H1 (cell line): ENCODE measurements at regions not wholly inside any gene's neighbourhood (a gene's known extent, or its start where the extent isn't known, plus 50 kb on each side); places are given as distances from the start of the nearest gene placed in this dataset.
A peak's percentile ranks its signal among the peaks of the same experiment; 100 is the strongest.

ENCODE experiments used
- CTCF ChIA-PET: fragments of 300-600 bp; sonication (Branson Sonifier 250); formaldehyde crosslinking; loops from one replicate; lab custom pipeline; 2021; ENCODE audit not compliant: partially characterized antibody; lab: Charles Lee
- POLR2A ChIA-PET: fragments of 300-600 bp; sonication (Branson Sonifier 250); formaldehyde crosslinking; loops from one replicate; lab custom pipeline; 2021; ENCODE audit warnings: inconsistent platforms; ENCODE audit not compliant: partially characterized antibody; lab: Charles Lee
- DNase-seq, 2 experiments: peaks; one replicate each; pipeline versions ENCODE4 v3.0.0 to v3.0.0-alpha.2; 2010 to 2022; ENCODE audit warnings: low spot score in 2 of 2, low read depth in 1 of 2, mixed read lengths in 1 of 2
- FAIRE-seq: peaks from 2 replicates; lab custom pipeline; 2011; peaks lifted over from hg19 to GRCh38; lab: Jason Lieb, UNC
- H2AFZ ChIP-seq: 2 replicates; pipeline ENCODE4 v1.8.1; 2012; ENCODE audit warnings: low read length, inconsistent platforms
- H2AK5ac ChIP-seq: 2 replicates; pipeline ENCODE4 v1.6.1; 2013; ENCODE audit warnings: low read depth, low read length
- H2BK120ac ChIP-seq: replicated peaks from 2 replicates; pipeline ENCODE3; 2013; ENCODE audit warnings: low read depth, low read length, inconsistent platforms
- H2BK12ac ChIP-seq: 2 replicates; pipeline ENCODE4 v1.6.1; 2013; ENCODE audit warnings: low read depth, low read length
- H2BK15ac ChIP-seq: 2 replicates; pipeline ENCODE4 v1.6.1; 2013; ENCODE audit warnings: low read length
- H2BK20ac ChIP-seq: 2 replicates; pipeline ENCODE4 v1.6.1; 2013; ENCODE audit warnings: low read length
- H2BK5ac ChIP-seq: 2 replicates; pipeline ENCODE4 v1.6.1; 2013; ENCODE audit warnings: low read depth, low read length
- H3K14ac ChIP-seq: 2 replicates; pipeline ENCODE4 v1.6.1; 2013; ENCODE audit warnings: inconsistent platforms; ENCODE audit not compliant: insufficient read length
- H3K18ac ChIP-seq: 2 replicates; pipeline ENCODE4 v1.6.1; 2013; ENCODE audit warnings: low read length; ENCODE audit errors: extremely low read depth
- H3K23ac ChIP-seq: 2 replicates; pipeline ENCODE4 v1.6.1; 2013; ENCODE audit warnings: inconsistent platforms; ENCODE audit not compliant: insufficient read length
- H3K23me2 ChIP-seq: 2 replicates; pipeline ENCODE4 v1.6.1; 2013; ENCODE audit warnings: low read depth, low read length
- H3K27ac ChIP-seq: 2 replicates; pipeline ENCODE4 v1.6.1; 2011; ENCODE audit warnings: low read depth, low read length, inconsistent platforms
- H3K27me3 ChIP-seq, 4 experiments: replicated peaks in 1 of 4; 1 replicate in 1 of 4; 2 replicates in 3 of 4; pipeline versions ENCODE4 v1.6.1 to v1.8.1; 2011 to 2013; ENCODE audit warnings: low read length in 3 of 4, mild to moderate bottlenecking in 3 of 4, inconsistent platforms in 2 of 4, mixed read lengths in 2 of 4, moderate library complexity in 1 of 4; ENCODE audit not compliant: control insufficient read depth in 3 of 4, insufficient read depth in 3 of 4; ENCODE audit errors: extremely low read depth in 1 of 4
- H3K36me3 ChIP-seq, 4 experiments: 2 replicates each; pipeline versions ENCODE4 v1.6.1 to v1.8.1; 2011 to 2013; ENCODE audit warnings: mild to moderate bottlenecking in 4 of 4, low read length in 3 of 4, moderate library complexity in 2 of 4, control low read depth in 1 of 4, inconsistent platforms in 1 of 4; ENCODE audit not compliant: insufficient read depth in 4 of 4, control insufficient read depth in 2 of 4
- H3K4ac ChIP-seq: replicated peaks from 2 replicates; pipeline ENCODE3; 2013; ENCODE audit warnings: low read length, low read depth, mixed read lengths, inconsistent platforms; ENCODE audit not compliant: insufficient read length
- H3K4me1 ChIP-seq, 4 experiments: replicated peaks in 1 of 4; 1 replicate in 1 of 4; 2 replicates in 3 of 4; pipeline versions ENCODE4 v1.6.1 to v1.8.1; 2011 to 2013; ENCODE audit warnings: low read length in 3 of 4, inconsistent platforms in 2 of 4, mixed read lengths in 1 of 4; ENCODE audit not compliant: insufficient read depth in 4 of 4, control insufficient read depth in 3 of 4
- H3K4me2 ChIP-seq, 2 experiments: 2 replicates each; pipeline versions ENCODE4 v1.6.1 to v1.8.1; 2011 to 2013; ENCODE audit warnings: low read depth in 2 of 2, low read length in 2 of 2, control low read depth in 1 of 2, inconsistent platforms in 1 of 2, mild to moderate bottlenecking in 1 of 2; ENCODE audit not compliant: insufficient read depth in 1 of 2
- H3K4me3 ChIP-seq, 4 experiments: fragments of 200-600, 300-600 bp in 1 of 4; sonication (generic), shearing (Covaris generic), sonication (Bioruptor Twin) in 1 of 4; 2 replicates each; pipeline versions ENCODE4 v1.5.1 to v1.8.1; 2011 to 2016; ENCODE audit warnings: low read length in 4 of 4, low read depth in 3 of 4, control low read depth in 2 of 4, inconsistent platforms in 2 of 4, mild to moderate bottlenecking in 2 of 4, mixed read lengths in 1 of 4, moderate library complexity in 1 of 4; ENCODE audit not compliant: insufficient read depth in 2 of 4; ENCODE audit errors: extremely low read depth in 1 of 4
- H3K56ac ChIP-seq: replicated peaks from 2 replicates; pipeline ENCODE3; 2013; ENCODE audit warnings: low read depth, mild to moderate bottlenecking, mixed read lengths, low read length, inconsistent platforms; ENCODE audit not compliant: insufficient read length
- H3K79me1 ChIP-seq: 2 replicates; pipeline ENCODE4 v1.6.1; 2013; ENCODE audit warnings: low read depth, low read length, control low read depth
- H3K79me2 ChIP-seq, 2 experiments: 2 replicates each; pipeline versions ENCODE4 v1.6.1 to v1.8.1; 2012 to 2013; ENCODE audit warnings: low read length in 2 of 2, mild to moderate bottlenecking in 2 of 2, inconsistent platforms in 1 of 2; ENCODE audit not compliant: insufficient read depth in 2 of 2, control insufficient read depth in 1 of 2
- H3K9ac ChIP-seq, 4 experiments: replicated peaks in 1 of 4; 1 replicate in 1 of 4; 2 replicates in 3 of 4; pipeline versions ENCODE4 v1.6.1 to v1.8.1; 2011 to 2013; ENCODE audit warnings: low read depth in 3 of 4, low read length in 3 of 4, control low read depth in 2 of 4, mild to moderate bottlenecking in 2 of 4, moderate library complexity in 2 of 4, inconsistent platforms in 1 of 4; ENCODE audit errors: extremely low read depth in 1 of 4
- H3K9me3 ChIP-seq, 2 experiments: 2 replicates each; pipeline versions ENCODE4 v1.6.1 to v1.8.1; 2012 to 2013; ENCODE audit warnings: mild to moderate bottlenecking in 2 of 2, moderate library complexity in 2 of 2, control low read depth in 1 of 2, inconsistent platforms in 1 of 2, low read depth in 1 of 2, low read length in 1 of 2, mixed read lengths in 1 of 2; ENCODE audit not compliant: insufficient read depth in 2 of 2
- H4K20me1 ChIP-seq, 2 experiments: replicated peaks in 1 of 2; 2 replicates each; pipeline versions ENCODE3 to v1.8.1; 2011 to 2013; ENCODE audit warnings: inconsistent platforms in 2 of 2, low read length in 2 of 2, mild to moderate bottlenecking in 1 of 2; ENCODE audit not compliant: insufficient read depth in 2 of 2, control insufficient read depth in 1 of 2
- H4K5ac ChIP-seq: 2 replicates; pipeline ENCODE4 v1.6.1; 2013; ENCODE audit warnings: low read length, low read depth, mixed read lengths, inconsistent platforms; ENCODE audit not compliant: insufficient read length
- H4K8ac ChIP-seq: 2 replicates; pipeline ENCODE4 v1.8.0; 2013; ENCODE audit warnings: mild to moderate bottlenecking, moderate library complexity, low read length, inconsistent platforms; ENCODE audit not compliant: insufficient read depth; ENCODE audit errors: extremely low read depth
- H4K91ac ChIP-seq: replicated peaks from 2 replicates; pipeline ENCODE3; 2013; ENCODE audit warnings: low read length, mixed read lengths, inconsistent platforms; ENCODE audit not compliant: insufficient read length
- BCL11A ChIP-seq, 2 experiments: IDR thresholded peaks; one replicate each; pipeline ENCODE4 v1.6.1; 2011; ENCODE audit warnings: low read depth in 2 of 2, low read length in 2 of 2, mild to moderate bottlenecking in 2 of 2
- CBX5 ChIP-seq: fragments of 300-800, 300-1000 bp; sonication (generic); IDR thresholded peaks from 2 replicates; pipeline ENCODE4 v1.7.1; 2016; ENCODE audit warnings: antibody characterized with exemption, low read length, low read depth
- CHD2 ChIP-seq: IDR thresholded peaks from 2 replicates; pipeline ENCODE4 v1.6.1; 2012; ENCODE audit warnings: low read length, improper control_type of control experiment
- CTCF ChIP-seq, 3 experiments: IDR thresholded peaks; 1 replicate in 2 of 3; 2 replicates in 1 of 3; pipeline versions ENCODE4 v1.5.1 to v1.6.1; 2011; ENCODE audit warnings: low read length in 3 of 3, mild to moderate bottlenecking in 3 of 3, inconsistent platforms in 2 of 3, low read depth in 1 of 3, moderate library complexity in 1 of 3; ENCODE audit not compliant: insufficient read depth in 1 of 3; ENCODE audit errors: control extremely low read depth in 1 of 3
- JUN ChIP-seq: IDR thresholded peaks from 2 replicates; pipeline ENCODE4 v1.6.1; 2011; ENCODE audit warnings: low read depth, mild to moderate bottlenecking, improper control_type of control experiment, low read length
- KDM1A ChIP-seq: fragments of 200-600, 300-600 bp; sonication (generic); IDR thresholded peaks from 2 replicates; pipeline ENCODE4 v1.7.1; 2016; ENCODE audit warnings: mild to moderate bottlenecking, low read length, borderline replicate concordance
- MAFK ChIP-seq: IDR thresholded peaks from 2 replicates; pipeline ENCODE4 v1.6.1; 2012; ENCODE audit warnings: low read depth, mild to moderate bottlenecking, improper control_type of control experiment, low read length
- PHF8 ChIP-seq: fragments of 200-600 bp; sonication (generic); conservative IDR thresholded peaks from 2 replicates; pipeline ENCODE4 v1.7.1; 2012; ENCODE audit warnings: low read depth, mild to moderate bottlenecking, inconsistent platforms, low read length, moderate library complexity
- RBBP5 ChIP-seq: IDR thresholded peaks from 2 replicates; pipeline ENCODE4 v1.7.1; 2012; ENCODE audit warnings: low read depth, mild to moderate bottlenecking, inconsistent platforms, low read length, moderate library complexity, borderline replicate concordance
- RFX5 ChIP-seq: IDR thresholded peaks from 2 replicates; pipeline ENCODE4 v1.6.1; 2011; ENCODE audit warnings: low read depth, low read length, improper control_type of control experiment, borderline replicate concordance
- SIRT6 ChIP-seq: IDR thresholded peaks from one replicate; pipeline ENCODE4 v1.7.1; 2012; ENCODE audit warnings: low read length, inconsistent platforms
- SIX5 ChIP-seq: IDR thresholded peaks from 2 replicates; pipeline ENCODE4 v1.6.1; 2011; ENCODE audit warnings: mild to moderate bottlenecking, low read depth, low read length
- WGBS, 2 experiments: shearing (Covaris generic) in 1 of 2; methylation state at CpG; one replicate each; pipeline versions ENCODE4 v1.1.6 to v1.1.7; 2013 to 2015; ENCODE audit warnings: low lambda C conversion rate in 2 of 2, mixed read lengths in 2 of 2, inconsistent platforms in 1 of 2, low coverage in 1 of 2, missing lambda C conversion rate in 1 of 2; ENCODE audit not compliant: insufficient replicate concordance in 2 of 2, insufficient coverage in 1 of 2, insufficient read length in 1 of 2; ENCODE audit errors: extremely low coverage in 1 of 2, missing lambda C conversion rate in 1 of 2; 5-methylcytosine and 5-hydroxymethylcytosine counted together

GRCh38 chr5:38107096-38107495 is 151.3 kb upstream of the EGFLAM start:
- H3K79me2 ChIP-seq: no peaks in the 10 kb centered on the region
- H3K36me3 ChIP-seq: no peaks in the 10 kb centered on the region
- FAIRE-seq (no peak), DNase-seq (no peak)
- no peak overlapping the region for H3K23ac ChIP-seq
- peak overlapping the region; percentile 52 for H4K91ac ChIP-seq
- H4K20me1 ChIP-seq: no peaks in the 10 kb centered on the region
- no peak overlapping the region for H4K5ac ChIP-seq
- H3K27ac ChIP-seq: no peak overlapping the region
- no peak overlapping the region for H2AFZ ChIP-seq
- peak overlapping the region; percentile 97; the same call in 1 of the 2 replicates for H2AK5ac ChIP-seq
- H4K8ac ChIP-seq: no peak overlapping the region
- no peak overlapping the region for H3K56ac ChIP-seq
- H2BK15ac ChIP-seq: no peak overlapping the region; the same call in 1 of the 2 replicates
- no peaks in the 10 kb centered on the region for H3K23me2 ChIP-seq
- no peaks in the 10 kb centered on the region for H3K9me3 ChIP-seq
- H3K9ac ChIP-seq: no peak overlapping the region
- no peak overlapping the region for H3K4me2 ChIP-seq
- ChIA-PET CTCF (interaction anchor here (0.6 to 1.6 kb wide), 6 partner anchors 8 to 384 kb away, joined by 3 to 4 read pairs (median 3); no protein-coding TSS in a partner anchor), POLR2A (no interaction called here)
- H3K27me3 ChIP-seq: peaks cover 0 to 2% (median under 1%) of the 10 kb centered on the region in 4 experiments; a peak in 2 of 7 replicates
- no peak overlapping the region for H3K4ac ChIP-seq
- H3K79me1 ChIP-seq: no peaks in the 10 kb centered on the region
- peaks cover 1 to 12% (median 7%) of the 10 kb centered on the region in 4 experiments; a peak in 3 of 7 replicates for H3K4me1 ChIP-seq
- WGBS, 2 experiments: 90% methylated on average over 6 of the region's 6 CpGs; no CpG with 5 or more reads in 1 of the 2 experiments
- H3K14ac ChIP-seq: no peak overlapping the region
- H2BK120ac ChIP-seq: no peak overlapping the region
- peak overlapping the region; percentile 81 for H3K18ac ChIP-seq
- H2BK12ac ChIP-seq: peak overlapping the region; percentile 89; the same call in 1 of the 2 replicates
- peak overlapping the region; percentile 66; the same call in 1 of the 2 replicates for H2BK20ac ChIP-seq
- no peak overlapping the region for H3K4me3 ChIP-seq
- H2BK5ac ChIP-seq: peak overlapping the region; percentile 62; the same call in 1 of the 2 replicates
- TF ChIP-seq KDM1A (no peak), CBX5 (no peak), SIX5 (no peak), JUN (no peak), RBBP5 (no peak), BCL11A (IDR thresholded peaks at IDR 0.05; ENCODE audit: low read depth in 2 of 2, low read length in 2 of 2) (no peak), CTCF (IDR thresholded peaks at IDR 0.05; ENCODE audit: control extremely low read depth in 1 of 3, insufficient read depth in 1 of 3, low read depth in 1 of 3, low read length in 3 of 3) (no peak), PHF8 (no peak), RFX5 (no peak), MAFK (no peak), SIRT6 (no peak), CHD2 (no peak)
